ENCODE measurements at regions not wholly inside any gene's neighbourhood (a gene's known extent, or its start where the extent isn't known, plus 50 kb on each side); places are given as distances from the start of the nearest gene placed in this dataset.

GRCh38 chr13:65623148-65623547, 1607.0 kb downstream of the PCDH9 start:
- H3K4me3 ChIP-seq (ENCODE audit: low read length), result no peak overlapping the region
- no peak overlapping the region for H4K5ac ChIP-seq (ENCODE audit: low read length)
- no peak overlapping the region for H2AK5ac ChIP-seq (ENCODE audit: low read length)
- H2BK15ac ChIP-seq (replicated peaks; ENCODE audit: low read depth), result no peak overlapping the region
- WGBS (ENCODE audit: extremely low coverage, insufficient coverage, low lambda C conversion rate), result no CpG with 5 or more reads among the region's 3 CpGs
- H3K27me3 ChIP-seq (ENCODE audit: insufficient read depth, low read length, poor library complexity), result no peaks in the 10 kb centered on the region
- H3K9ac ChIP-seq (ENCODE audit: low read length), result no peak overlapping the region
- H3K4me2 ChIP-seq (ENCODE audit: low read length), result no peak overlapping the region
- H2BK5ac ChIP-seq (ENCODE audit: low read length), result no peak overlapping the region
- no peak for DNase-seq
- no peak overlapping the region for H3K23ac ChIP-seq (ENCODE audit: low read length)
- no peak overlapping the region for H3K27ac ChIP-seq (ENCODE audit: low read depth, low read length)
- no peaks in the 10 kb centered on the region for H3K79me2 ChIP-seq (ENCODE audit: control insufficient read depth, insufficient read depth, low read length)
- no peak overlapping the region for H3K4ac ChIP-seq (ENCODE audit: low read depth, low read length)
- H2BK120ac ChIP-seq (ENCODE audit: low read depth, low read length), result no peak overlapping the region
- H3K79me1 ChIP-seq (ENCODE audit: low read length), result no peaks in the 10 kb centered on the region
- no peaks in the 10 kb centered on the region for H3K36me3 ChIP-seq (ENCODE audit: control insufficient read depth, insufficient read depth, low read length)
- H3K18ac ChIP-seq (ENCODE audit: low read length), result no peak overlapping the region
- no peak overlapping the region for H3K56ac ChIP-seq (ENCODE audit: low read length)
- no peaks in the 10 kb centered on the region for H3K4me1 ChIP-seq (ENCODE audit: control insufficient read depth, low read depth, low read length)
- H4K8ac ChIP-seq (ENCODE audit: low read depth, low read length), result no peak overlapping the region

DNA sequence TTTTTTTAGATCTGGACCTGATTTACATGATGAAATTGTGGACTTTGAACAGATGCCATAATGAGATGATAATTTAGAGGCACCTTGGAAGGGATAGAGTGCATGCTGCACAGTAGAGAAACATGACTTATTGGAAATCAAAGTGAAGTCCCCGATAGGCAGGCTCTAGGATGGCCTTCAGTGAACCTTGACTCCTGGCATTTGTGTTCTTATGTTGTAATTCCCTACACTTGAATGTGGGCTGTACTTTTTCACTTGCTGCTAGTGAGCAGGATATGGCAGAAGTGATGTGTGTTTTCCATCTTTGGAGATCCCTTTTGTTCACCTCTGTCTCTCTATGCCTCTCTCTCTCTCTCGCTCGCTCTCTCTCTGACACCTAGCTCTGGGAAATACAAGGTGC, 1614.6 kb downstream of the PCDH9 start:
- no peak overlapping the region for H3K9ac ChIP-seq (ENCODE audit: low read length)
- H4K8ac ChIP-seq (ENCODE audit: low read depth, low read length), result no peak overlapping the region
- H4K5ac ChIP-seq (ENCODE audit: low read length), result no peak overlapping the region
- H3K4me1 ChIP-seq (ENCODE audit: control insufficient read depth, low read depth, low read length), result no peaks in the 10 kb centered on the region
- no peak overlapping the region for H2BK5ac ChIP-seq (ENCODE audit: low read length)
- H2AK5ac ChIP-seq (ENCODE audit: low read length), result no peak overlapping the region
- no peak overlapping the region for H3K56ac ChIP-seq (ENCODE audit: low read length)
- no peak overlapping the region for H2BK120ac ChIP-seq (ENCODE audit: low read depth, low read length)
- H3K79me2 ChIP-seq (ENCODE audit: control insufficient read depth, insufficient read depth, low read length), result no peaks in the 10 kb centered on the region
- H3K79me1 ChIP-seq (ENCODE audit: low read length), result no peaks in the 10 kb centered on the region
- no peaks in the 10 kb centered on the region for H3K36me3 ChIP-seq (ENCODE audit: control insufficient read depth, insufficient read depth, low read length)
- no peak overlapping the region for H3K23ac ChIP-seq (ENCODE audit: low read length)
- H3K27ac ChIP-seq (ENCODE audit: low read depth, low read length), result no peak overlapping the region
- no peak overlapping the region for H3K18ac ChIP-seq (ENCODE audit: low read length)
- H3K27me3 ChIP-seq (ENCODE audit: insufficient read depth, low read length, poor library complexity), result no peaks in the 10 kb centered on the region
- H3K4ac ChIP-seq (ENCODE audit: low read depth, low read length), result no peak overlapping the region
- WGBS (ENCODE audit: extremely low coverage, insufficient coverage, low lambda C conversion rate), result no CpG with 5 or more reads among the region's 3 CpGs
- no peak overlapping the region for H2BK15ac ChIP-seq (replicated peaks; ENCODE audit: low read depth)
- no peak for DNase-seq
- no peak overlapping the region for H3K4me2 ChIP-seq (ENCODE audit: low read length)
- no peak overlapping the region for H3K4me3 ChIP-seq (ENCODE audit: low read length)

DNA sequence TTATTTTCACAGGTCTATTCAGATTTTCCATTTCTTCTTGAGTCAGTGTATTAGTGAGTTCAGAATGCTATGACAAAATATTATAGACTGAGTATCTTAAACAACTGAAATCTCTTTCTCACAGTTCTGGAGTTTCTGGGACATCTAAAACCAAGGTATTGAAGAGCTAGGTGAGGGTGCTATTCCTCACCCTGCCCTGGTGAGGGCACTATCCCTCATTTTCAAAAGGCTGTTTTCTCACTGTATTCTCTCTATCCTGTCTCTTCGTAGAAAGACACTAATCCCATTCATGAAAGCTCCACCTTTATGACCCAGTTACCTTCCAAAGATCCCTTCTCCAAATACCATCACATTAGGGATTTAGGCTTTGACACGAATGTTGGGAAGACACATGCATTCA, 1617.1 kb downstream of the PCDH9 start:
- Histone ChIP-seq H3K79me2 (ENCODE audit: control insufficient read depth, insufficient read depth, low read length) (no peaks in the 10 kb centered on the region), H3K27ac (ENCODE audit: low read depth, low read length) (no peak overlapping the region), H3K23ac (ENCODE audit: low read length) (no peak overlapping the region), H2BK15ac (replicated peaks; ENCODE audit: low read depth) (no peak overlapping the region), H4K5ac (ENCODE audit: low read length) (no peak overlapping the region), H3K4me2 (ENCODE audit: low read length) (no peak overlapping the region), H3K4ac (ENCODE audit: low read depth, low read length) (no peak overlapping the region), H3K27me3 (ENCODE audit: insufficient read depth, low read length, poor library complexity) (no peaks in the 10 kb centered on the region), H3K9ac (ENCODE audit: low read length) (no peak overlapping the region), H3K56ac (ENCODE audit: low read length) (no peak overlapping the region), H3K79me1 (ENCODE audit: low read length) (no peaks in the 10 kb centered on the region), H2AK5ac (ENCODE audit: low read length) (no peak overlapping the region), H2BK5ac (ENCODE audit: low read length) (no peak overlapping the region), H3K18ac (ENCODE audit: low read length) (no peak overlapping the region), H4K8ac (ENCODE audit: low read depth, low read length) (no peak overlapping the region), H3K4me1 (ENCODE audit: control insufficient read depth, low read depth, low read length) (no peaks in the 10 kb centered on the region), H3K4me3 (ENCODE audit: low read length) (no peak overlapping the region), H2BK120ac (ENCODE audit: low read depth, low read length) (no peak overlapping the region), H3K36me3 (ENCODE audit: control insufficient read depth, insufficient read depth, low read length) (no peaks in the 10 kb centered on the region)
- peak; percentile 32 for DNase-seq
- no CpG with 5 or more reads among the region's 2 CpGs for WGBS (ENCODE audit: extremely low coverage, insufficient coverage, low lambda C conversion rate)

DNA sequence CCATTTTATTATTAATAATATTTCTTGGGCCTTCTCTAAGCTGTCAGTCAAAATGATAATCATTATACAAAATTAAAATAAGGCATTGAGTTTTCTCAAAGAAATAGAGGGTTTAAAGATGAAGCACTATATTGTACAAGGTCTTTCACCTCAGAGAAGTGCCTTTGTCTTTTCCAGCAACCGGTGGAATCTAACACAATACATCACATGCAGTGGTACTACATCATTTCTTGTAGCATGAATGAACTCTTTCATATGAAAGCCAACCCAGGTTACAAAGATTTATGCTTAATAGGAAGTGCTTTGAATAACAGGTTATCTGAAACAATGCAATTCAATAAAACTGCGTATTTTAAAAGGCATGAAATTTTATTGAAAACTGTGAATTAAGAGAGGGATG, 1620.8 kb downstream of the PCDH9 start:
- WGBS (ENCODE audit: extremely low coverage, insufficient coverage, low lambda C conversion rate), result no CpG with 5 or more reads among the region's 2 CpGs
- no peaks in the 10 kb centered on the region for H3K27me3 ChIP-seq (ENCODE audit: insufficient read depth, low read length, poor library complexity)

DNA sequence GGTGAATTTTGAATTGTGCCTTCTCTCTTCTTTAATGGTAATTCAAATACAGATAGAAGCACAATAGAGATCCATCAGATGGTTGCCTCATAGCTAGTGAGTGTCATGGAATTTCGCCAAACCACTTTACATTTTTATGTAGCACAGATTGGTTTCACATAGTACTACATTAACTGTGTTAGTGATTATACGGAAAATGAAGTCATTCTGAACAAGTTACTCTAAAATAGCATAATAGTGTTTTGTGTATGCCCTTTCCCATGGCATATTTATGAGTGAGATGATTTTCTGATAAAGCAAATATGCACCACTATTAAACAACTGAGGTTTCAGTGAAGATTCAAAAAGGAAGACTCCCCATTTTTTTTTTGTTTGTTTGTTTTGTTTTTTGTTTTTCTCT, 1623.5 kb downstream of the PCDH9 start:
- no peak overlapping the region for H4K5ac ChIP-seq (ENCODE audit: low read length)
- no peak overlapping the region for H2BK120ac ChIP-seq (ENCODE audit: low read depth, low read length)
- no peak overlapping the region for H2BK5ac ChIP-seq (ENCODE audit: low read length)
- H3K56ac ChIP-seq (ENCODE audit: low read length), result no peak overlapping the region
- no peak overlapping the region for H3K4ac ChIP-seq (ENCODE audit: low read depth, low read length)
- no peaks in the 10 kb centered on the region for H3K36me3 ChIP-seq (ENCODE audit: control insufficient read depth, insufficient read depth, low read length)
- H3K27me3 ChIP-seq (ENCODE audit: insufficient read depth, low read length, poor library complexity), result no peaks in the 10 kb centered on the region
- no peak overlapping the region for H2BK15ac ChIP-seq (replicated peaks; ENCODE audit: low read depth)
- no peaks in the 10 kb centered on the region for H3K79me2 ChIP-seq (ENCODE audit: control insufficient read depth, insufficient read depth, low read length)
- H3K9ac ChIP-seq (ENCODE audit: low read length), result no peak overlapping the region
- H3K18ac ChIP-seq (ENCODE audit: low read length), result no peak overlapping the region
- no peak overlapping the region for H3K27ac ChIP-seq (ENCODE audit: low read depth, low read length)
- H3K4me2 ChIP-seq (ENCODE audit: low read length), result no peak overlapping the region
- no peaks in the 10 kb centered on the region for H3K79me1 ChIP-seq (ENCODE audit: low read length)
- no peak for DNase-seq
- WGBS (ENCODE audit: extremely low coverage, insufficient coverage, low lambda C conversion rate), result no CpG with 5 or more reads among the region's 2 CpGs
- H3K4me3 ChIP-seq (ENCODE audit: low read length), result no peak overlapping the region
- no peak overlapping the region for H2AK5ac ChIP-seq (ENCODE audit: low read length)
- H3K4me1 ChIP-seq (ENCODE audit: control insufficient read depth, low read depth, low read length), result no peaks in the 10 kb centered on the region
- H3K23ac ChIP-seq (ENCODE audit: low read length), result no peak overlapping the region
- no peak overlapping the region for H4K8ac ChIP-seq (ENCODE audit: low read depth, low read length)

More for the DNA sequence above, 1620.8 kb downstream of the PCDH9 start:
- H3K9ac ChIP-seq (ENCODE audit: low read length), result no peak overlapping the region
- H4K8ac ChIP-seq (ENCODE audit: low read depth, low read length), result no peak overlapping the region
- H2BK15ac ChIP-seq (replicated peaks; ENCODE audit: low read depth), result no peak overlapping the region
- H3K23ac ChIP-seq (ENCODE audit: low read length), result no peak overlapping the region
- no peaks in the 10 kb centered on the region for H3K36me3 ChIP-seq (ENCODE audit: control insufficient read depth, insufficient read depth, low read length)
- DNase-seq, result no peak
- no peak overlapping the region for H3K18ac ChIP-seq (ENCODE audit: low read length)
- no peak overlapping the region for H3K27ac ChIP-seq (ENCODE audit: low read depth, low read length)
- H3K4me3 ChIP-seq (ENCODE audit: low read length), result no peak overlapping the region
- H2BK5ac ChIP-seq (ENCODE audit: low read length), result no peak overlapping the region
- no peaks in the 10 kb centered on the region for H3K4me1 ChIP-seq (ENCODE audit: control insufficient read depth, low read depth, low read length)
- no peaks in the 10 kb centered on the region for H3K79me2 ChIP-seq (ENCODE audit: control insufficient read depth, insufficient read depth, low read length)
- H3K4me2 ChIP-seq (ENCODE audit: low read length), result no peak overlapping the region
- H2AK5ac ChIP-seq (ENCODE audit: low read length), result no peak overlapping the region
- no peak overlapping the region for H3K4ac ChIP-seq (ENCODE audit: low read depth, low read length)
- no peak overlapping the region for H3K56ac ChIP-seq (ENCODE audit: low read length)
- H4K5ac ChIP-seq (ENCODE audit: low read length), result no peak overlapping the region
- no peaks in the 10 kb centered on the region for H3K79me1 ChIP-seq (ENCODE audit: low read length)
- no peak overlapping the region for H2BK120ac ChIP-seq (ENCODE audit: low read depth, low read length)

- H3K4me2 ChIP-seq (ENCODE audit: low read length), result no peak overlapping the region
- no peak overlapping the region for H3K9ac ChIP-seq (ENCODE audit: low read length)
- no peak overlapping the region for H2AK5ac ChIP-seq (ENCODE audit: low read length)
- H3K79me1 ChIP-seq (ENCODE audit: low read length), result no peaks in the 10 kb centered on the region
- no peak overlapping the region for H4K5ac ChIP-seq (ENCODE audit: low read length)
- H4K8ac ChIP-seq (ENCODE audit: low read depth, low read length), result no peak overlapping the region
- H3K36me3 ChIP-seq (ENCODE audit: control insufficient read depth, insufficient read depth, low read length), result no peaks in the 10 kb centered on the region
- H3K56ac ChIP-seq (ENCODE audit: low read length), result no peak overlapping the region
- H2BK5ac ChIP-seq (ENCODE audit: low read length), result no peak overlapping the region
- no peak overlapping the region for H2BK15ac ChIP-seq (replicated peaks; ENCODE audit: low read depth)
- no peak for DNase-seq
- no peak overlapping the region for H3K4ac ChIP-seq (ENCODE audit: low read depth, low read length)
- H3K27ac ChIP-seq (ENCODE audit: low read depth, low read length), result no peak overlapping the region
- no peaks in the 10 kb centered on the region for H3K4me1 ChIP-seq (ENCODE audit: control insufficient read depth, low read depth, low read length)
- no peak overlapping the region for H3K4me3 ChIP-seq (ENCODE audit: low read length)
- H3K27me3 ChIP-seq (ENCODE audit: insufficient read depth, low read length, poor library complexity), result no peaks in the 10 kb centered on the region
- no peak overlapping the region for H2BK120ac ChIP-seq (ENCODE audit: low read depth, low read length)
- no peak overlapping the region for H3K18ac ChIP-seq (ENCODE audit: low read length)
- H3K79me2 ChIP-seq (ENCODE audit: control insufficient read depth, insufficient read depth, low read length), result no peaks in the 10 kb centered on the region
- H3K23ac ChIP-seq (ENCODE audit: low read length), result no peak overlapping the region
Measured at GRCh38 chr13:65605396-65605795, 1624.7 kb downstream of the PCDH9 start.
